Fibroblast of pulmonary artery (primary cell): ENCODE measurements at regions not wholly inside any gene's neighbourhood (a gene's known extent, or its start where the extent isn't known, plus 50 kb on each side); places are given as distances from the start of the nearest gene placed in this dataset.
A peak's percentile ranks its signal among the peaks of the same experiment; 100 is the strongest.

Experiments used
- DNase-seq: peaks from one replicate; pipeline ENCODE4 v3.0.0-alpha.2; 2010; ENCODE audit warnings: low read depth
- H3K4me3 ChIP-seq: replicated peaks from 2 replicates; pipeline ENCODE4 v1.5.1; 2011; ENCODE audit warnings: low read depth, mild to moderate bottlenecking, control low read depth, low read length, moderate library complexity
- CTCF ChIP-seq: IDR thresholded peaks from 2 replicates; pipeline ENCODE4 v1.5.1; 2011; ENCODE audit warnings: mild to moderate bottlenecking, control low read depth, low read length, inconsistent platforms; ENCODE audit errors: missing control alignments

GRCh38 chr3:39000008-39000450, 51.7 kb downstream of the SCN11A start:
- DNase-seq: peak; percentile 73
- H3K4me3 ChIP-seq: no peak overlapping the region
- TF ChIP-seq CTCF: peak; percentile 96

GRCh38 chr3:38998086-38998485, 53.7 kb downstream of the SCN11A start:
- no peak overlapping the region for H3K4me3 ChIP-seq
- DNase-seq: no peak
- no peak for TF ChIP-seq CTCF

GRCh38 chr3:38996193-38996592, 55.6 kb downstream of the SCN11A start:
- no peak for DNase-seq
- H3K4me3 ChIP-seq: no peak overlapping the region
- TF ChIP-seq CTCF: no peak

GRCh38 chr3:38994251-38994650, 57.5 kb downstream of the SCN11A start:
- TF ChIP-seq CTCF: no peak
- DNase-seq: no peak
- H3K4me3 ChIP-seq: no peak overlapping the region

- DNase-seq: peak; percentile 51
- no peak for TF ChIP-seq CTCF
These were observed 59.5 kb downstream of the SCN11A start for GRCh38 chr3:38992117-38992760.

GRCh38 chr3:38990621-38991020, 61.1 kb downstream of the SCN11A start:
- H3K4me3 ChIP-seq: no peak overlapping the region
- no peak for TF ChIP-seq CTCF
- DNase-seq: no peak

More at GRCh38 chr3:38992117-38992760, 59.5 kb downstream of the SCN11A start:
- H3K4me3 ChIP-seq: no peak overlapping the region

GRCh38 chr3:38989917-38990510, 61.7 kb downstream of the SCN11A start:
- DNase-seq: no peak
- no peak for TF ChIP-seq CTCF
- H3K4me3 ChIP-seq: no peak overlapping the region
